ENCODE measurements at regions not wholly inside any gene's neighbourhood (a gene's known extent, or its start where the extent isn't known, plus 50 kb on each side); places are given as distances from the start of the nearest gene placed in this dataset.

GRCh38 chr6:10099529-10100140 lies 315.2 kb downstream of the TFAP2A start:
- TF ChIP-seq CTCF (IDR thresholded peaks at IDR 0.05) (no peak), POLR2A (IDR thresholded peaks at IDR 0.05) (no peak)

Measured in uterus (tissue), 2 donors.